Gastrocnemius medialis (tissue), 4 donors: ENCODE measurements at regions not wholly inside any gene's neighbourhood (a gene's known extent, or its start where the extent isn't known, plus 50 kb on each side); places are given as distances from the start of the nearest gene placed in this dataset.

Experiments
- POLR2A ChIP-seq, 2 donors: fragments of 450-650 bp; IDR thresholded peaks; one replicate each; pipeline ENCODE4 v1.6.1; 2017; ENCODE audit warnings: antibody characterized with exemption in 2 of 2, mild to moderate bottlenecking in 2 of 2, moderate library complexity in 2 of 2
- TF ChIP-seq, protein P1 (sequence below), 5 experiments: fragments of 450-650 bp in 3 of 5; fragments of 200-600 bp in 2 of 5; sonication (generic) in 2 of 5; IDR thresholded peaks in 4 of 5; conservative IDR thresholded peaks in 1 of 5; 1 replicate in 4 of 5; 2 replicates in 1 of 5; pipeline ENCODE4 v1.5.1; 2016 to 2019; ENCODE audit warnings: antibody characterized with exemption in 5 of 5, mild to moderate bottlenecking in 3 of 5, moderate library complexity in 3 of 5

DNA sequence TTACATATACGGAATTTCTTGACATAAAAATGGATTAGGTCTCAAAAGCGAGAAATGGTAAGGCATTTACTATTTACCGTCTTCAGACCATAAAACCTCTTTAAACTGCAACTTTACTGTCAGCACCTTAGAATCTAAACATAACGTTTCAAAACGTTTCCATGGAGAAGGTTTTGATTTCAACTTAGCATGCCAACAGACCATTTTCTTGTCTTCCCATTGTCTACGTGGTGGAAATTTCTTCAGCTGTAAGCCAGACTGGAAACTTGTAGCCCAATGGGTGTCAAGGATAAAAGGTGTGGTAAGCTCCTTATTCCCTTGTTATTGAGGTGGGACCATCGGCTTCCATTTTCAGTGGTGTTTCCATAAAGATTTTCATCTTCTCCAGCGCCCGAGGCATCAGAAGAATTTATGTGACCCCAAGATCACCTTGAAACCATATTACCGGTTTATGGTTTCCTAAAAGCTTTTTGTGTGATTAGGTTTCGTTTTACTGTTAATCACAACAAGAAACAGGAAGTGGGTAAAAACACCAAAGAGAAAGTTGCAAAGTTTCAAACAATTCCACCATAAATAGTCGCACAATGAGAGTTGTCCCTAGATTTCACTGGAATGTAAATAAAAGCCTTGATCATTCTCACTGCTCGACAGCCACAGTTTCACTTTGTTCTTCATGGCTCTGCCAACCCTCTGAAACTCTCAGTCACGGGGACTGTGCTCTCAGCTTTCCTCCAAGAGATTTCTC is 63.0 kb upstream of the CD2AP start:
- TF ChIP-seq, protein P1, sequence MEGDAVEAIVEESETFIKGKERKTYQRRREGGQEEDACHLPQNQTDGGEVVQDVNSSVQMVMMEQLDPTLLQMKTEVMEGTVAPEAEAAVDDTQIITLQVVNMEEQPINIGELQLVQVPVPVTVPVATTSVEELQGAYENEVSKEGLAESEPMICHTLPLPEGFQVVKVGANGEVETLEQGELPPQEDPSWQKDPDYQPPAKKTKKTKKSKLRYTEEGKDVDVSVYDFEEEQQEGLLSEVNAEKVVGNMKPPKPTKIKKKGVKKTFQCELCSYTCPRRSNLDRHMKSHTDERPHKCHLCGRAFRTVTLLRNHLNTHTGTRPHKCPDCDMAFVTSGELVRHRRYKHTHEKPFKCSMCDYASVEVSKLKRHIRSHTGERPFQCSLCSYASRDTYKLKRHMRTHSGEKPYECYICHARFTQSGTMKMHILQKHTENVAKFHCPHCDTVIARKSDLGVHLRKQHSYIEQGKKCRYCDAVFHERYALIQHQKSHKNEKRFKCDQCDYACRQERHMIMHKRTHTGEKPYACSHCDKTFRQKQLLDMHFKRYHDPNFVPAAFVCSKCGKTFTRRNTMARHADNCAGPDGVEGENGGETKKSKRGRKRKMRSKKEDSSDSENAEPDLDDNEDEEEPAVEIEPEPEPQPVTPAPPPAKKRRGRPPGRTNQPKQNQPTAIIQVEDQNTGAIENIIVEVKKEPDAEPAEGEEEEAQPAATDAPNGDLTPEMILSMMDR (IDR thresholded peaks at IDR 0.05 in 4 of 5, conservative IDR thresholded peaks at IDR 0.05 in 1 of 5): no peak
- no peak for TF ChIP-seq POLR2A (IDR thresholded peaks at IDR 0.05)
